ENCODE measurements at regions not wholly inside any gene's neighbourhood (a gene's known extent, or its start where the extent isn't known, plus 50 kb on each side); places are given as distances from the start of the nearest gene placed in this dataset.

DNA sequence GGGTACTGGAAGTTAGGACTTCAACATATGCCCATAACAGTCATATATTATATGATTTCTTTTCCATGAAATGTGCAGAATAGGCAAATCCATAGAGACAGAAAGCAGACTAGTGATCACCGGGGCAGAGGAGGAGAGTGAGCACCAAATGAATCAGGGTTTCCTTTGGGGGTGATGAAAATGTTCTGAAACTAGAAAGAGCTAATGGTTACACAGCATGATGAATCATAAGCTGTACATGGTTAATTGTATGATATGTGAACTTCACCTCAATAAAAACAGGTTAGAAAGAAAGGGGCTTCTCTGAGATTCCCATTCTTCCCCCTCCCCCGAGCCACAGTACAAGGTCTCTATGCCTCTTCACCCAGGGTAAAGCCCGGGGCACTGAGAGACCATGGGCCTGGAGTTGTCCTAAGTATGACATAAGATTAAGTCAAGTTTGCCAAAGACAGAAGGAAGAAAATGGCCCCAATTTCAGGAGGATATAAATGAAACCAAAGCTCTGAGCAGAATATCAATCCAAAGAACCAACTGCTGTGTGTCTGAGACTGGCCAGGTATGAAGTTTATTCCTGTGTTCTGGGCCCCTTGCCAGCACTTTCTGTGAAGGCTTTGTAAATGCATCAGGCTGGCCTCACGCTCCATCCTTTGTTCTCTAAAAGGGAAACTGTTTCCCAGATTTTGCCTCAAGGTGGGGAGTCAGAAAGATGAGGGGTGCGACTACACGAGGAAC, 243.8 kb downstream of the CDK5RAP2 start:
- no peaks in the 10 kb centered on the region for H3K23me2 ChIP-seq (ENCODE audit: insufficient read length, low read depth, low read length, poor library complexity, severe bottlenecking)
- no CpG with 5 or more reads among the region's 6 CpGs for WGBS (ENCODE audit: extremely low coverage, insufficient read length, low lambda C conversion rate)
- no peak overlapping the region for H3K56ac ChIP-seq (ENCODE audit: insufficient read length, low read depth, low read length)
- H2BK20ac ChIP-seq (ENCODE audit: low read depth, low read length, poor library complexity, severe bottlenecking) = no peak overlapping the region
- H2AFZ ChIP-seq (ENCODE audit: low read length) = no peak overlapping the region
- no peak overlapping the region for H3K4ac ChIP-seq (ENCODE audit: low read depth, low read length)
- no peak overlapping the region for H2BK15ac ChIP-seq (ENCODE audit: low read depth, low read length)
- H2BK12ac ChIP-seq (ENCODE audit: insufficient read length, low read depth, low read length) = no peak overlapping the region
- no peak overlapping the region for H3K9ac ChIP-seq (ENCODE audit: extremely low read depth, insufficient read length, low read length)
- H3K79me2 ChIP-seq (ENCODE audit: insufficient read depth, low read length) = no peaks in the 10 kb centered on the region
- H3K14ac ChIP-seq (ENCODE audit: insufficient read depth, low read length) = no peak overlapping the region
- H3K9me3 ChIP-seq (ENCODE audit: control insufficient read depth, low read depth, low read length) = no peaks in the 10 kb centered on the region
- H2BK120ac ChIP-seq (ENCODE audit: low read depth, low read length, poor library complexity, severe bottlenecking) = no peak overlapping the region
- H3K4me1 ChIP-seq (ENCODE audit: insufficient read depth, low read length) = no peaks in the 10 kb centered on the region
- no peak overlapping the region for H3K4me2 ChIP-seq (ENCODE audit: insufficient read depth, insufficient read length, low read length)
- H3K23ac ChIP-seq (ENCODE audit: insufficient read length, low read depth, low read length) = no peak overlapping the region
- no peak for DNase-seq
- no peak overlapping the region for H3T11ph ChIP-seq (ENCODE audit: low read length)
- Mint-ChIP-seq H3K9me3 (no peaks in the 10 kb centered on the region), H3K36me3 (ENCODE audit: insufficient read depth in 1 of 3, low read depth in 3 of 3) (no peaks in the 10 kb centered on the region; a peak in 2 of 7 replicates), H3K27ac (no peak overlapping the region; a peak in 1 of 7 replicates), H3K4me3 (no peak overlapping the region), H3K27me3 (ENCODE audit: low read depth) (peaks cover 2% of the 10 kb centered on the region; the same call in 1 of the 2 replicates), H3K4me1 (peaks cover 0 to 4% of the 10 kb centered on the region in 2 experiments; a peak in 1 of 4 replicates)
- no peak overlapping the region for H2BK5ac ChIP-seq (ENCODE audit: insufficient read length, low read length)
- no peak overlapping the region for H3K27ac ChIP-seq (ENCODE audit: insufficient read length, low read depth, low read length)
- H3K27me3 ChIP-seq (ENCODE audit: insufficient read depth, low read length) = no peaks in the 10 kb centered on the region
- H2AK5ac ChIP-seq (ENCODE audit: insufficient read length, low read length) = no peak overlapping the region
- H4K5ac ChIP-seq (ENCODE audit: insufficient read length, low read depth, low read length) = no peak overlapping the region
- no peak for TF ChIP-seq CTCF (conservative IDR thresholded peaks at IDR 0.05)
- no peaks in the 10 kb centered on the region for H3K79me1 ChIP-seq (ENCODE audit: insufficient read depth, low read depth, low read length, poor library complexity, severe bottlenecking)
- H4K20me1 ChIP-seq (ENCODE audit: control insufficient read depth, insufficient read depth, insufficient read length) = no peaks in the 10 kb centered on the region
- no peak overlapping the region for H4K8ac ChIP-seq (replicated peaks; ENCODE audit: insufficient read length, low read depth, low read length)
- no peak overlapping the region for H3K18ac ChIP-seq (ENCODE audit: insufficient read length, low read depth, low read length)
- no peak overlapping the region for H4K91ac ChIP-seq (ENCODE audit: insufficient read length, low read depth, low read length)

Measured in H9 (cell line).